ENCODE measurements at regions not wholly inside any gene's neighbourhood (a gene's known extent, or its start where the extent isn't known, plus 50 kb on each side); places are given as distances from the start of the nearest gene placed in this dataset.

DNA sequence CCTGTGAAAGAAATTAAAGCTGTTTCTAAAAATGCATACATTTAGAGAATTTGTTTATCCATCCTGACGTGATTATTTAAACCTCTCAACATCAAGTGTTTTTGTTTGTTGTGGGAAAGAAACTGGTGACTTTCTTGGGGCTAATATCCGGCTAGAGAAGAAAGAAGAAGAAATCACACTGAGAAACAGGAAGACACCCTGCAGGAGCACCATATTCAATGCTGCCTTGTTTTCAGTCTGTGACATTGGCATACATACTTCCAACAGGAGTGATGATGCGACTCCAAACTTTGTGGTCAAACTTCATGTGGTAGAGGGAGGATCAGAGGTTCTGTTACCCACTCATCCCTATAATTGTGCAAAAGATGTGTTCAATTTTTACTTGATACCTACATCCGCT lies 997.6 kb upstream of the CITED2 start:
- TF ChIP-seq, protein P1, sequence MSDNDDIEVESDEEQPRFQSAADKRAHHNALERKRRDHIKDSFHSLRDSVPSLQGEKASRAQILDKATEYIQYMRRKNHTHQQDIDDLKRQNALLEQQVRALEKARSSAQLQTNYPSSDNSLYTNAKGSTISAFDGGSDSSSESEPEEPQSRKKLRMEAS (IDR thresholded peaks at IDR 0.05; ENCODE audit: low read depth, low read length): no peak
- TF ChIP-seq POLR2A (IDR thresholded peaks at IDR 0.05; ENCODE audit: extremely low read depth, insufficient read length): no peak
- TF ChIP-seq, protein P2, sequence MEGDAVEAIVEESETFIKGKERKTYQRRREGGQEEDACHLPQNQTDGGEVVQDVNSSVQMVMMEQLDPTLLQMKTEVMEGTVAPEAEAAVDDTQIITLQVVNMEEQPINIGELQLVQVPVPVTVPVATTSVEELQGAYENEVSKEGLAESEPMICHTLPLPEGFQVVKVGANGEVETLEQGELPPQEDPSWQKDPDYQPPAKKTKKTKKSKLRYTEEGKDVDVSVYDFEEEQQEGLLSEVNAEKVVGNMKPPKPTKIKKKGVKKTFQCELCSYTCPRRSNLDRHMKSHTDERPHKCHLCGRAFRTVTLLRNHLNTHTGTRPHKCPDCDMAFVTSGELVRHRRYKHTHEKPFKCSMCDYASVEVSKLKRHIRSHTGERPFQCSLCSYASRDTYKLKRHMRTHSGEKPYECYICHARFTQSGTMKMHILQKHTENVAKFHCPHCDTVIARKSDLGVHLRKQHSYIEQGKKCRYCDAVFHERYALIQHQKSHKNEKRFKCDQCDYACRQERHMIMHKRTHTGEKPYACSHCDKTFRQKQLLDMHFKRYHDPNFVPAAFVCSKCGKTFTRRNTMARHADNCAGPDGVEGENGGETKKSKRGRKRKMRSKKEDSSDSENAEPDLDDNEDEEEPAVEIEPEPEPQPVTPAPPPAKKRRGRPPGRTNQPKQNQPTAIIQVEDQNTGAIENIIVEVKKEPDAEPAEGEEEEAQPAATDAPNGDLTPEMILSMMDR (IDR thresholded peaks at IDR 0.05; ENCODE audit: low read depth, low read length): no peak
